ENCODE measurements at regions not wholly inside any gene's neighbourhood (a gene's known extent, or its start where the extent isn't known, plus 50 kb on each side); places are given as distances from the start of the nearest gene placed in this dataset.

GRCh38 chr5:12837592-12837991, 933.3 kb upstream of the CTNND2 start:
- no peaks in the 10 kb centered on the region for H3K27me3 Mint-ChIP-seq
- peaks cover 5% of the 10 kb centered on the region for H3K9me3 Mint-ChIP-seq
- ATAC-seq (ENCODE audit: low read depth): no peak
- intact Hi-C loops (cut with micrococcal nuclease): no loop called here
- H3K4me1 Mint-ChIP-seq: no peaks in the 10 kb centered on the region
- no peak overlapping the region for H3K4me3 Mint-ChIP-seq
- ChIA-PET CTCF (no interaction called here), POLR2A (no interaction called here)
- no peaks in the 10 kb centered on the region for H3K36me3 Mint-ChIP-seq (ENCODE audit: low read depth)
- DNase-seq: no peak
- H3K27ac Mint-ChIP-seq: no peak overlapping the region
- TF ChIP-seq CTCF (IDR thresholded peaks at IDR 0.05): no peak

GRCh38 chr5:12825163-12825562, 920.9 kb upstream of the CTNND2 start:
- Mint-ChIP-seq H3K4me3 (no peak overlapping the region), H3K4me1 (no peaks in the 10 kb centered on the region), H3K27me3 (no peaks in the 10 kb centered on the region), H3K36me3 (ENCODE audit: low read depth) (no peaks in the 10 kb centered on the region), H3K9me3 (peaks cover 28% of the 10 kb centered on the region), H3K27ac (no peak overlapping the region)
- ATAC-seq (ENCODE audit: low read depth) (no peak), DNase-seq (no peak)
- no peak for TF ChIP-seq CTCF (IDR thresholded peaks at IDR 0.05)
- intact Hi-C loops (cut with micrococcal nuclease): no loop called here
- ChIA-PET POLR2A (no interaction called here), CTCF (no interaction called here)

GRCh38 chr5:12805165-12805698, 901.0 kb upstream of the CTNND2 start:
- ChIA-PET CTCF (no interaction called here), POLR2A (no interaction called here)
- no peak for ATAC-seq (ENCODE audit: low read depth)
- no peaks in the 10 kb centered on the region for H3K4me1 Mint-ChIP-seq
- no peaks in the 10 kb centered on the region for H3K27me3 Mint-ChIP-seq
- peaks cover 4% of the 10 kb centered on the region for H3K9me3 Mint-ChIP-seq
- intact Hi-C loops (cut with micrococcal nuclease): no loop called here
- no peak overlapping the region for H3K4me3 Mint-ChIP-seq
- TF ChIP-seq CTCF (IDR thresholded peaks at IDR 0.05): no peak
- H3K27ac Mint-ChIP-seq: no peak overlapping the region
- H3K36me3 Mint-ChIP-seq (ENCODE audit: low read depth): no peaks in the 10 kb centered on the region
- DNase-seq: no peak

- TF ChIP-seq CTCF (IDR thresholded peaks at IDR 0.05): no peak
- ChIA-PET CTCF (no interaction called here), POLR2A (no interaction called here)
- Mint-ChIP-seq H3K4me3 (no peak overlapping the region), H3K9me3 (peaks cover 2% of the 10 kb centered on the region), H3K4me1 (no peaks in the 10 kb centered on the region), H3K36me3 (ENCODE audit: low read depth) (no peaks in the 10 kb centered on the region), H3K27ac (no peak overlapping the region), H3K27me3 (no peaks in the 10 kb centered on the region)
- no peak for ATAC-seq (ENCODE audit: low read depth)
- intact Hi-C loops (cut with micrococcal nuclease): no loop called here
- DNase-seq: no peak
These were observed 894.9 kb upstream of the CTNND2 start for GRCh38 chr5:12799165-12799564.

GRCh38 chr5:12795333-12795663, 891.1 kb upstream of the CTNND2 start:
- H3K27ac Mint-ChIP-seq: no peak overlapping the region
- CTCF ChIA-PET: no interaction called here

More at GRCh38 chr5:12795333-12795663, 891.1 kb upstream of the CTNND2 start:
- no peak for DNase-seq
- H3K36me3 Mint-ChIP-seq (ENCODE audit: low read depth): peaks cover 2% of the 10 kb centered on the region
- no peak for ATAC-seq (ENCODE audit: low read depth)
- POLR2A ChIA-PET: no interaction called here
- TF ChIP-seq CTCF (IDR thresholded peaks at IDR 0.05): no peak
- peaks cover 8% of the 10 kb centered on the region for H3K9me3 Mint-ChIP-seq
- H3K4me3 Mint-ChIP-seq: no peak overlapping the region
- no peaks in the 10 kb centered on the region for H3K27me3 Mint-ChIP-seq
- H3K4me1 Mint-ChIP-seq: no peaks in the 10 kb centered on the region
- intact Hi-C loops (cut with micrococcal nuclease): no loop called here

All from activated B cell treated with CpG ODN at 0.5 μM for 24 hours (primary cell).